ENCODE measurements at regions not wholly inside any gene's neighbourhood (a gene's known extent, or its start where the extent isn't known, plus 50 kb on each side); places are given as distances from the start of the nearest gene placed in this dataset.

DNA sequence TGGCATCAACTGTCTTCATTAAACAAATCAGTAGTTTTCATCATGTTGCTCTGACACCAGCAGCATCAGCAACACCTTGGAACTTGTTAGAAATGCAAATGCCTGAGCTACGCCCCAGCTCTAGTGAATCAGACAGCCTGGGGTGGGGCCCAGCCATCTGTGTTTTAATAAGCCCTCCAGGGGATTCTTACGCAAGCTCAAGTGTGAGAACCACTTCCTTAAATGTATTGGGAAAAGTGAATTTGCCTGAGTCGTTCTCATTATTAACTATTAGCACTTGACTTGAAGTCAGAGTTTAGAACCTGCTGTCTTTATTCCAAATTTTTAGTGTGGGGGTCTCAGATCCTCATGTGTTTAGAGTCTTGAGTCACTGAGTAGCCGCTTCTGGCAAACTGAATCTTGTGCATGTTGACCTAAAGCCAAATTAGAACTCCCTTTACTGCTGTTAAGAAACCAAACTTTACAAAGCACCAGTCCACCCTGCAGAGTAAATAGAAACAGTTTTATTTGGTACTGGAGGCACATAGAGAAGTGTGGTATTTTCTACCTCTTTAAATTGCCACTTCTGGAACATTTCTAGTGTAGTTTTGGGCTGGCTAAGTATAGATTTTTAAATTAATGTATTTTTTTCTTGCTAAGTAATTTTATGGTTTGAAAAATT is 137.4 kb upstream of the COX10 start:
- DNase-seq (ENCODE audit: low spot score), result peak; percentile 45

DNA sequence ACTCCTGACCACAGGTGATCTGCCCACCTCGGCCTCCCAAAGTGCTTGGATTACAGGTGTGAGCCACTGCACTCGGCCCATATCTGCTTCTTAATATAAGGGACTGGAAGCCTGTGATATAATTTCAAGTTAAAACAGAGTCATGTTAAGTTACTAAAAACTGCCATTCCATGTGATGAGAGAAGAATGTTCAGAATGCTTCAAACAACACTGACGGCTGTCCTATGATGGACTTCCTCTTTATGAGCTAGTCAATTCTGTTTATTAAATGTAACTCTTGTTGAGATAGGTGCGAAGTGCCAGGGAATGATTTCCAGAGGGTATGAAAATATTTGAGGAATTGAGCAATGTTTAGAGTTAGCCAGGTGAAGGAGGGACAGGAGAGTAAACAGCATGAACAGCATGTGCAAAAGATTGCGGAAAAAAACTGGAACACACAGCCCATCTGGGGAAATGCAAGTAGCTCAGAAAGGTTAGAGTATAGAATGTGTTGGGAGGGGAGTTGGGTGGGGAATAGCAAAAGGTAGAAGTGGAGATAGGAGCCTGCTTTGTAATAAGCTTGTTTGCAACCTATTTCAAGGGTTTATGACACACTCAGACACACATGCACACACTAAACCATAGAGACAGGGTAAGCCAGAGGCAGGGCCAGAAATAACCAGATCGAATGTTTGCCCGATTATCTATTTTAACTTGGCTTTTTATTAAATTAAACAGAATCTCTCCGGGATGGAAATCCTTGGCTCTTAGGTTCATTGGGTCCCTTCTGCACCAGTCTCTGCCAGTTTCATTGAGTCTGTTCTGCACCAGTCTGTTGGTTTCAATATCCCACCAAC is 135.6 kb upstream of the COX10 start:
- no peak for DNase-seq (ENCODE audit: low spot score)

DNA sequence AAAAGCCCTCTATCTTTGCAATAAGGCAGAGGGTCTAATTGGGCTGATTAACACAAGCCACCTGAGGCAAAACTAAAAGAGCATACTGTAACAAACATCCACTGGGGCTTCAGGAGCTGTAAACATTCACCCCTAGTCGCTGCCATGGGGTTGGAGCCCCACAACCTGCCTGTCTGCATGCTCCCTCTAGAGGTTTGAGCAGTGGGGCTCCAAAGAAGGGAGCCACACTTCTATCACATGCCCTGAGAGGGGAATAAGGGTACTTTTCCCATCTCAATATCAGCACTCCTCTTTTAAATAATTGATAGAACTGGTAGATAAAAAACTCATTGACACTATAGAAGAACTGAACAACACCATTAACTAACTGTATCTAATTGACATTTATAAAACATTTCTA is 130.1 kb upstream of the COX10 start:
- DNase-seq (ENCODE audit: low spot score), result no peak

DNA sequence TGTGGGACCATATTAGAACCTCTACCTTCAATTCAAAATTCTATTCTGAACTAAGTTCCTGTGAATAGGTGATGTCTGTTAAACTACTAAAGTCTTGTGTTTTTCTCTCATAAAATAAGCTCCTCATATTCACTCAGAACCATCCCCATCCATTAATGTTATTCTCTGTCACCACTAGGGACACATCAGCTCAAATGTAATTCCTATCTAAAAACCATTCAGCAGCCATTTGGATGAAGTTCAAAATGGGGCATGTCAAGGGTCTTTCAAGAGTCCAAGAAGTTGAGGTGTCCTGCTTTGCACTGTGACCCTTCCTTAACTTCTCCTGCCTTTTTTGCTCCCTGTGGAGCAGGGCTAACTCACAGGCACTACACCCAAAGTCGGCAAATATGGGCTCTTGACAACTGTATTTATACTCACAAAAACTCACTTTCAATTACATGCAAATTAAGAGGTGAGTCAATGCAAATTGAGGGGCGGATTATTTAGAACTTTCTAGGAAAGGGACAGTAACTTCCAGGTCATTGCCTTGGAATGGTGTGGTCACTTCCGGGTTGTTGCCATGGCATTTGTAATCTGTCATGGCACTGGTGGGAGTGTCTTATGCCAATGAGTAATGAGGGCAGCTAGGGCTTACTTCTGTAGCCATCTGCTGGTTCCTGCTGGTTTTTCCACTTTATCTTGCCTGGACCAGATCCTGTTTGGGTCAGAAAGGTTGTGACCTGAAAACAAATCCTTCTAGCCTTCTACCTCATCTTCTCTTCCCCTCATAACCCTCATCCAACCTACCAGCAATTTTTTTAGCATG is 128.2 kb upstream of the COX10 start:
- DNase-seq (ENCODE audit: low spot score), result no peak

DNA sequence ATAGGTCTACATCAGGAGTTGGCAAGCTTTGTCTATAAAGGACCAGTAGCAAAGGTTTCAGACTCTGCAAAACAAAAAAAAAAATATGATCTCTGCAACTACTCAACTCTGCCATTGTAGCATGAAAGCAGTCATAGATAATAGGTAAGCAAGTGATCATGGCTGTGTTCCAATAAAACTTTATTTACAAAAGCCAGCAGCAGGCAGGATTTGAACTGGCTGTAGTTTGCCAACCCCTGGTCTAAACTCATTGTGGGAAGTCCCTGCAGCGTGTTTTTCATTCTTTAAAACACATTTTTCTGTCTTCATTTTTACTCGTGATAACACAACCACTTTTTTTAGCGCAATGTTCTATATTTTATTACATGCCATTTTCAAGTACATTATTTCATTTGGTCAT is 127.5 kb upstream of the COX10 start:
- DNase-seq (ENCODE audit: low spot score), result no peak

DNA sequence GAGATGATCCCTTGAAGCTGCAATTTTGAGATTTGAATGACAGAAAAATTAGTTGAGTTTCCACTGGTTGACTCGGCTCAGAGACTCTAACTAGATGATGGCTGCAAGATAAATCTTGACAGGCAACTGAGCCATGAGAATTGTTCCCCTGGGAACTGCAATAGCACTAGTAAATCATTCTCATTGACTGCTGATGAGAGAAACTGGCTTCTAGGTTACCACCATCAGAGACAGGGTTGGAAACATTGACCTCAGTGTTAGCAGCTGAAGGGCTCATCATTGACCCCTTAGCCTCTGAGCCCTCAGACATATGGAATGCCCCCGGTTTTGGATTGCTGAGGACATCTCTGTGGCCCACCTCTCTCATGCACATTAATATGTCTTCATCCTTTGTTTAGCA is 125.4 kb upstream of the COX10 start:
- no peak for DNase-seq (ENCODE audit: low spot score)

DNA sequence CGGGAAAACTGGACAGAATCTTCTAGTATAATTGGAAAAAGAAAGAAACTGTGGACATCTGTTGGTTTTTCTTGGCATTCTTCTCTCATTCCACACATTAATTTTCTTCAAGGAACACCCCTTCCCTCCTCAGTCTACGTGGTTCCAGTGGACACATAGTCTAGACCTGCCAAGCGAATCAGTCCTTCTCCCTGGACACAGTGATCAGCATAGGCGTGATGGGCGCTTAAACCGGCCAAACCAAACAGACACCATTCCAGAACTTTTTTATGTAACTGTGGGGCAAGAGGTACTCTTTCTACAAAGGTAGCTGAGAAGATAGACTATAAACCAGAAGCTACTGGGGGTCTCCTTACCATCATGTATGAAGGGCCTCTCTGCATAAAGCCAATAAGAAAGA is 121.8 kb upstream of the COX10 start:
- no peak for DNase-seq (ENCODE audit: low spot score)

DNA sequence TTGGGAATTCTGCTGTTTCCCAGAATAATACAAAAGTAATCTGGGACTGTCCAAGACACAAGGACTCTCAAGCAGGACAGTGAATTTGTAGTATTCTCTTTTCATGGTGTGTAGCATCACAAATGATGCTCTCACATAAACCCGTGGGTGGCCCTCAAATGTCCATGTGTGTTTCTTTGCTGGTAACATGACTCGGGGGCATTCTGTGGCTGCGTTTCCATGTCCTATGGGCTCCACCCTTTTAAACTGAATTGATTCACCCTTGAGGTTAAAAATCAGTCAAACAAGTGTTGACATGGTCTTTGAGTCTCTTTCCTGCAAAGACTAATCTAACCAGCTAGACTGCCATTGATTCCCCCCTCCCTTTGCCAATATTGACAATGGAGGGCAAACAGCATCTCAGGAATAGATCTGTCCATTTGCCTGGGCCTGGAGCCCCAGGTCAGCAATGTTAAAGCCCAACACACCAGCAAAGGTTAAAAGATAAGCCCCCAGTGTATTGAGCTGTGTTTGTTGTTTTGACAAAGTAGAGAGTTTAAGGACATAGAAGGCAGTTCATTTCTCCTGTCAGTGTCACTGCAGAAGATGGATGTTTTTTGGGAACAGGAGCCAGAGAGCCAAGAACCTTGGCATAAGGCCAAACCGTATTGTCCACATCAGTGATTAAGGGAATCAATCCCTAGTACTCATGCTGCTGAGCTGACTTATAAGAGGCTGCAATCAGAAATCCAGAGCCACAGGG is 117.1 kb upstream of the COX10 start:
- no peak for DNase-seq (ENCODE audit: low spot score)

DNA sequence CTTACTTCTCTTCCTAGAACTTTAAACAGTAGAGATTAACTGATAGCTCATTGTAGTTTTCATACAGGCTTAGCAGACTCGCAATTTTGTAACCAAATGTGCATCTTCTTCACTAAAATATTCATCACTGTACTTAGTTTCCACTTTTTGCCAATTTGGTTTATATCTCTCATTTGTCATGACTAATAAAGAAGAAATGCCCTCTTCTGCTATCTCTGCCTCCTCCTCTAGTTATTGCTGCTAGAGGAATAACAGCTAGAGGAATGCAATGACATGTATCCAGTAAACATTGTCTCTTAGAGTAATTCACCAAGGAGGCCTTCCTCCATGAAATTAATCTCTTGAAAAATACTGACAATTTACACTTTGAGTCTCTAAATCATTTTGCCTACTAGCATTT is 115.5 kb upstream of the COX10 start:
- no peak for DNase-seq (ENCODE audit: low spot score)

DNA sequence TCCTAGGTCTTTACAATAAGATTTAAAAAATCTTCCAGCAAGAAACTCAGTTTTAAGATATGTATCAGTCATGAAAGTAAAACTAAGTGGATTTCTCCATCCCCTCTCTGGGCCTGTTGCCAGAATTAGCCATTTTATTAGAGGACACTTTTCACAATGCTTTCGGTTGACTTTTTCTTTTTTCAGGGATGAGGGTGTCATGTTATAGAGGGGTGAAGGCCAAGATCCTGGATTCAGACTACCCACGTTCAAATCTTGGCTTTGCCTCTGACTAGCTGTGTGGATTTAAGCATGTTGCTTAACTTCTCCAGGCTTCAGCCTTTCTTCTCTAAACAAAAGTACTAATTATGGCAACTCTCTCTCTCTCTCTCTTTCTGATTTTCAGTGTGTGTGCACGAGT is 111.7 kb upstream of the COX10 start:
- no peak for DNase-seq (ENCODE audit: low spot score)

DNA sequence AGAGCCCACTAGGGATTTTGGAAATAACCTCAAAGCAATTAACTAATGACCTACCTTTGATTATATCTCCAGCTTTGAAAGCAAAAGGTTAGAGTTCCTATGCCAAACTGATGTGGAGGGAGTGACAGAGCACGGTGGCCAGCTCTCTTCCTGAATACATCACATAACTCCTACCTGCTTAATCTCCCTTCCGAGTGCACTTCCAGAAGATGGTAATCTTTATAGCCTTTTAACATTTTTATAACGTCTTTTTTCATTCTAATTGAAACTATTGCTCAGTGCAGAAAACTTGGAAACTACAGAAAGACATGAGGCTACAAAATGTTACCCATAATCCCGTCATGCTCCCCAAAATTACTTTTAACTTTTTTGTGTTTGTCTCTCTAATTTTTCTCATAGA is 110.5 kb upstream of the COX10 start:
- no peak for DNase-seq (ENCODE audit: low spot score)

DNA sequence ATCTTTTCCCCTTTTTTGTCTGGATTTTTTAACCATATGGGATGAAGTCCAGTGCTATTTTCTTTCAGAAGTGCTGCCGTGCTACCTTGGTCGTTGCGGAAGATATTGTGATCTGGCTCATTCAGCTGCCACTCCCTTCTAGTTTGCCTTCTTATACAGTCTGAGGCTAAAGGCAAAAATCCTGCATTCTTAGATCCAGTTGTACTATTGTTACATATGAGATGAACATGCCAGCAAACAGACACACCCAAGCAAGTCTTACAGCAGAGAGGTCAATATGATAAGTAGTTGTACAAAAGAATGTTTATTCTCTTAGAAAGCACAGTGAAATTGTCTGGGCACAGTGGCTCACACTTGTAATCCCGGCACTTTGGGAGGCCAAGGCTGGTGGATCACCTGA is 108.0 kb upstream of the COX10 start:
- no peak for DNase-seq (ENCODE audit: low spot score)

DNA sequence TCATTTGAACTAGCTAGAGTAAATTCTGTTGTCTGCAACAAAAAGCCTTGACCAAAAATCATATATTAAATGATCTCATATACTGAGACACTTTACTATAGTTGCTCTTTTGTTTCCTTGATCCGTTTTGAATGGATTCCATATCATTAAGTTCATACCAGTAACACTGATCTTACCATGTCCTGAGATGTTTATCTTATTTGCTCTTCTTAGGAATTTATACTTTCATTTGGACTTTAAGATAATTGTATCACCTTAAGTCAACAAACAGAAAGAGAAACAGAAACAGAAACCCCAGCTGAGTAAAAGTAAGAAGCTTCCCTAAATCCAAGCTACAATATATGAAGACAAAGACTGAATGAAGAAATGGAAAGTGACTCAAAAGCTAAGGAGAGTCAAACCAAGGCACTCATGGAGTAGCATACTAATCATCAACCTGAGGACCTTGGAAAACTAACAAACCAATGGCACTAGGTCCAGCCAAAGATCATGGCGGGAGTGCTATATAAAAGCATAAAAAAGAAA is 106.5 kb upstream of the COX10 start:
- no peak for DNase-seq (ENCODE audit: low spot score)

DNA sequence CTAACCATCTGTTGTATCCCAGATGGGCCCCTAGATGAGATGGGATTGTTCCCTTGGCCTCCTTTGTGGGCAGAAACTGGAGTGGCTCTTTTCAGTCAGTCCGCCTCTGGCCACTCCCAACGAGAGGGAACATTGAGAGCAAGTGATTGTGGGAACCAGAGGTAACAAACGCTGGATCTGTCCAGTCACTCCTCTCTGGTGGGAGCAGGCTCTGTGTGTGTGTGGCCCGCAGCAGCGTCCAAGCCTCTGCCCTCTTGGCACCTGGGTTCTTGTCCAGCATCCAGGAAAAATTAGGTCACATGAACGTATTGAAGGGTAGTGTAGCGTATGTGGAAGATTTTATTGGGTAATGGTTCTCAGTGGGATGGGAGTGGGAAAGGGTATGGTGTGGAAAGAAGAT is 101.9 kb upstream of the COX10 start:
- DNase-seq (ENCODE audit: low spot score), result no peak

DNA sequence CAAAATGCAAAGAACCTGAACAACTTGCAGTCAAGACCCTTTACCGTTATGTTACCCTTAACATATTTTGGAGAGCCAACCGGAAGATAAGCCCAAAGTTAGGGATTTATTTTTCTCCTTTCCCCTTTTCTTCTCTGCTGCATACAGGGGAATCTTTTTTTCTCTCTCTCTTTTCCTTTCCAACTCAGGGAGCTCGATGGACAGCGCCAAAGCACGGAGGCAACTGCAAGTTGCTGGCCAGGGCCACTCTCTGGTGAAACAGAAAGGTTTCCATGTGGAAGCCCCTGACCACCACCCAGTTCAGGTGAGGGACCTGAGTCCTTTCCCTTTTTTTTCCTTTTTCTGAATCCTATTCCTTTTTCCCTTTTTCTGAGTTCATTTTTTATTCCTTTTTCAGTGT is 98.8 kb upstream of the COX10 start:
- DNase-seq (ENCODE audit: low spot score), result no peak

DNA sequence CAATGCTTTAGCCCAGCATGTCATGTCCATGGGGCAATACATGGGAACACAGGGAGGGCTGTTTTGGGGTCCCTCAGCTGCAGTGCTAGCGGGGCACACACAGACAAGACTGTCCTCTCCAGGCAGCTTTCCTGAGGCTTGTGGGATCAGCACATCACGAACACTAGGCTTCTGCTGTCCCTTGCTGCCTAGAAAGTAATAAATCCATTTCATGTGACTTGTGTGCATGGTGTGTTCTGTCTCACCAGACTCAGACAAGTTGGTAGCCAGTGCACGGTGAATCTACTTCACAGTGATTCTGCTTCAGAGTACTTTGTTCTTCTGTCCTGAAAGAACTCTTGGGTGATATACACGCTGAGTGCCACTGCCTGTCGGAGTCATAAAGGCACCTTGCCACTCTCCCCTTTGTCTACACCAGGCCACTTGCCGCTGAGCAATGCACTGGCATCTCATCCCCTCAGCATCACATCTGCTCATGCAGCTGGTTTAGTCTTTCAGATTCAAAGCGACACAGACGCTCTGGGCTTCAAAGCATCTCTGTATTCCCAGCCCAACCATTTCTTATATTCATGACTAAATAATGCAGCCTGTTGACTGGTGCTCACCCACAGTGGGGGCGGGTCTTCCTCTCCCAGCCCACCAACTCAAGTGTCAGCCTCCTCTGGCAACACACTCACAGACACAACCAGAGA is 95.2 kb upstream of the COX10 start:
- peak; percentile 35 for DNase-seq (ENCODE audit: low spot score)

DNA sequence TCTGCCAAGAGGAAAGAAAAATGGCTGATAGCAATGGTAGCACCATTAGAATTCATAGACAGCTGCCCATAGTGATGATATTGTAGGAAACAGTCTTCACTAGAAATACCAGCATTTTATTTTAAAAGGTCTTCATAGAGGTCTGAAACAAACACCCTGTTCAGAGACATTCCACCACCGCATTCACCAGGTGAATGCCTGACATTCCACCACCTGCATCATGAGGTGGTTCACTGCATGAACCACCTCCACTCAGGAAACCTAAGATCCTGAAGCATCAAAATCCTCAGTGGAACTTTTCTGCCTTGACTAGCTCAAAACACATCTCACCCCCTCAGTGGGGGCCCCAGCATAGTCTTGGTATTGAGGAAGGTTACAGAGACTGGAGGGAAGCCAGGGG is 91.5 kb upstream of the COX10 start:
- no peak for DNase-seq (ENCODE audit: low spot score)

DNA sequence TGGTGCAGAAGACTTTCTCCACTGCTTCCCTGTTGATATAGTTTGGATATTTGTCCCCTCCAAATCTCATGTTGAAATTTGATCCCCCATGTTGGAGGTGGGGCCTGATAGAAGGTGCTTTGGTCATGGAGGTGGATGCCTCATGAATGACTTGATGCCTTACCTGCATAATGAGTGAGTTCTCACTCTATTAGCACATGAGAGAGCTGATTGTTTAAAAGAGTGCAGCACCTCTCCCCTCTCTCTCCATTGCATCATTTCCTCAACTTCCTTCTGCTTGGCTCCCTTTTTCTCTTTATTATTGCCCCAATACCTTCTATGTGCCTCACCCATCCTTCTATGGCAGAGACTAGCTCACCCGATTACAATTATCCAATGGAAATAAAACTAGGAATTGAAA is 90.8 kb upstream of the COX10 start:
- no peak for DNase-seq (ENCODE audit: low spot score)

DNA sequence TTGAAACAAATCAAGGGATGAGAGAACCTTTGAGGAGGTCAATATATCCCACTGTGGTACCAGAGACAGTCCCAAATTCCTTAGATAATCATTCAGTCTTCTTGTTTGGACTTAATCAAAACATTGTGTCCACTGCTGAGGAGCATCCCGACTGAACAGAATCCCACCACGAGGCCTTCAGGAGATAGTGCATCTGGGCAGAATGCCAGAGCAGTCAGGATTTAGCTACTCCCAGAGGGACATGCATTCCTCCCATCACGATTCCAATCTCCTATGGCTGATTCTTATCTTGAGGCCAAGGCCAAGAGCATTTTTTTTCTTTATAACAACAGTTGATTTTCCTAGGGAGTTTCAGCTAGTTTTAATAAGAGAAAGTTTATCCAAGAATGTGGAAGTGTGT is 87.4 kb upstream of the COX10 start:
- no peak for DNase-seq (ENCODE audit: low spot score)

DNA sequence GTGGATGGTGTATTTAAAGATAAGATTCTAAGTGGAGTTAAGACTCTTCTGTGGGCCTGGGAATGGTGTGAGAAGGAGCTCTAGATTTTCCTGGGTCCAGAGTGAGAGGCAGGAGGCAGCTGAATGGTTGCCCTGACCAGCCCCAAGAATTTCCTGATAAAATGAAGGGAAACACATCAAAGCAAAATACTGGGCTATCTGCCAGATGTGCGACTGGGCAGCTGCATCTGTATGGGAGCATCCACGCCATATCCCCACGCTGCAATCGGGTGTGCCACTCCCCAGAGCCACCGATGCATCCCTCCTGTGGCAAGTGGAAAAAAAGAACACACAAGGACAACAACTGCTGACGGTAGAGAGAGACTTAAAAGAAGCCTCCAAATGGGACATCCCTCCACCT is 84.3 kb upstream of the COX10 start:
- DNase-seq (ENCODE audit: low spot score), result no peak

DNA sequence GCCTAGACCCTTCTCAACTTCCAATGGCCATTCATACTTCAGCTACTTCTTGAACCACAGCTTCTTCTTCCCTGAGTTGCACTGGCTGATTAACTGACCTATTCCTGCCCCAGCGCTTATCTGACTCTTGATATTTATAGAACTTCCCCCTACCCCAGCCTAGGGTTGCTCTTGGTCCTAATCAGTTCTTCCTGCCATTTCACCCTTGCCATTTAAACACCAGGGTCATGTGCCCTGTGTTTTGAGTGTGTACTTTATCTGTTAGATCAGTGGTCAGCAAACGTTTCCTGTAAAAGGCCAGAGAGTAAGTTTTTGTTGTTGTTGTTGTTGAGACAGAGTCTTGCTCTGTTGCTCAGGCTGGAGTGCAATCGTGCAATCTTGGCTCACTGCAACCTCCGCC is 82.4 kb upstream of the COX10 start:
- DNase-seq (ENCODE audit: low spot score), result no peak

DNA sequence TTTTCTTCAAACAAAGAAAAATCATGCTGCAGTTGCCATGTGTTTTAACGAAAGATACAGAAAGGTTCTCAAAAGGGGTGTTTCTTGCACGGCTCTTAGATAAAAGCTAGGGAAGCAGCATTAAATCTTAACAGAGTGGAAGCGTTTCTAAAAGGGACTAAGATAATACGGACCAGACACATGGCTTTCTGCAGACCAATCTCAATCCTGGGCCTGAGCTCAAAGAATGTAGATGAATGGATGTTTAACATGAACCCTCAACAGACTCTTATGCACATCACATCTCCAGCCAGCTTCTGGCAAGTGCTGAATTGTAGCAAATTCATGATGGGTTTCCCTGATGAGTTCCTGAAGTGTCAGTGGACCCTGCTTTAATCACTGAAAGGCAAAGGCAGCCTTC is 80.2 kb upstream of the COX10 start:
- DNase-seq (ENCODE audit: low spot score), result no peak
